Astrocyte of the spinal cord (primary cell): ENCODE measurements at regions not wholly inside any gene's neighbourhood (a gene's known extent, or its start where the extent isn't known, plus 50 kb on each side); places are given as distances from the start of the nearest gene placed in this dataset.

ENCODE experiments used
- DNase-seq: peaks from one replicate; pipeline ENCODE4 v3.0.0; 2011; ENCODE audit warnings: low read depth, low spot score
- H3K4me3 ChIP-seq: 2 replicates; pipeline ENCODE4 v1.5.1; 2011; ENCODE audit warnings: low read depth, mild to moderate bottlenecking, low read length, moderate library complexity
- in situ Hi-C: cut with HindIII; loops from 2 replicates; pipeline ENCODE4 v1.10.0; 2017; ENCODE audit warnings: low sequenced_read_pairs
- TF ChIP-seq, protein P1 (sequence below): IDR thresholded peaks from 2 replicates; pipeline ENCODE4 v1.5.1; 2012; ENCODE audit warnings: low read depth, mild to moderate bottlenecking, low read length, inconsistent platforms

GRCh38 chr20:40254023-40254772 is 434.8 kb downstream of the MAFB start:
- in situ Hi-C loops, result no loop called here
- DNase-seq, result no peak
- H3K4me3 ChIP-seq, result no peak overlapping the region
- TF ChIP-seq, protein P1, sequence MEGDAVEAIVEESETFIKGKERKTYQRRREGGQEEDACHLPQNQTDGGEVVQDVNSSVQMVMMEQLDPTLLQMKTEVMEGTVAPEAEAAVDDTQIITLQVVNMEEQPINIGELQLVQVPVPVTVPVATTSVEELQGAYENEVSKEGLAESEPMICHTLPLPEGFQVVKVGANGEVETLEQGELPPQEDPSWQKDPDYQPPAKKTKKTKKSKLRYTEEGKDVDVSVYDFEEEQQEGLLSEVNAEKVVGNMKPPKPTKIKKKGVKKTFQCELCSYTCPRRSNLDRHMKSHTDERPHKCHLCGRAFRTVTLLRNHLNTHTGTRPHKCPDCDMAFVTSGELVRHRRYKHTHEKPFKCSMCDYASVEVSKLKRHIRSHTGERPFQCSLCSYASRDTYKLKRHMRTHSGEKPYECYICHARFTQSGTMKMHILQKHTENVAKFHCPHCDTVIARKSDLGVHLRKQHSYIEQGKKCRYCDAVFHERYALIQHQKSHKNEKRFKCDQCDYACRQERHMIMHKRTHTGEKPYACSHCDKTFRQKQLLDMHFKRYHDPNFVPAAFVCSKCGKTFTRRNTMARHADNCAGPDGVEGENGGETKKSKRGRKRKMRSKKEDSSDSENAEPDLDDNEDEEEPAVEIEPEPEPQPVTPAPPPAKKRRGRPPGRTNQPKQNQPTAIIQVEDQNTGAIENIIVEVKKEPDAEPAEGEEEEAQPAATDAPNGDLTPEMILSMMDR, result no peak

- in situ Hi-C loops, result no loop called here
- no peak for DNase-seq
- no peak overlapping the region for H3K4me3 ChIP-seq
- TF ChIP-seq, protein P1, result peak; percentile 31
These were observed 437.6 kb downstream of the MAFB start for GRCh38 chr20:40251284-40251932.

GRCh38 chr20:40249805-40250204 is 439.2 kb downstream of the MAFB start:
- no peak for DNase-seq
- TF ChIP-seq, protein P1, result no peak
- in situ Hi-C loops, result no loop called here
- no peak overlapping the region for H3K4me3 ChIP-seq

DNA sequence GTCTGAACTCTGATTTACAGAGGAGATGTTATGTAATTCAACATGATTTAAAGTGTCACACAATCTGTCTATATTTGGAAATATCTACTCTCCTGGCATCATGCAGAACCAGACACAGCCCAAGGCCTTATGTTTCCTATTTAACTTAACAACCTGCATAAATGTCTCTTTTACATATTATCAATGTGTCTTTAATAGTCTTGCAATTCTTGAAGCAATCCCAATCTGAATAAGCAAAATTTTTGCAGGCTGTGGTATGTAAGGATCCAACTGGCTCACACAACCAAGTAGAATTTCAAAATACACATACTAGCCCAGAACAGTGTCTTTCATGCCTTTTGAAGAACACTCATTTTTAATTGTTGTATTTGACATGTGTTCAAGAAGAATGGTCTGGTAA is 443.2 kb downstream of the MAFB start:
- TF ChIP-seq, protein P1, result no peak
- no peak for DNase-seq
- in situ Hi-C loops, result no loop called here
- H3K4me3 ChIP-seq, result no peak overlapping the region

GRCh38 chr20:40244286-40244685 is 444.8 kb downstream of the MAFB start:
- DNase-seq, result no peak
- TF ChIP-seq, protein P1, result no peak
- H3K4me3 ChIP-seq, result no peak overlapping the region
- in situ Hi-C loops, result no loop called here

GRCh38 chr20:40241596-40242343 is 447.3 kb downstream of the MAFB start:
- no peak overlapping the region for H3K4me3 ChIP-seq
- DNase-seq, result no peak
- TF ChIP-seq, protein P1, result no peak
- in situ Hi-C loops, result no loop called here
